ENCODE measurements at regions not wholly inside any gene's neighbourhood (a gene's known extent, or its start where the extent isn't known, plus 50 kb on each side); places are given as distances from the start of the nearest gene placed in this dataset.

DNA sequence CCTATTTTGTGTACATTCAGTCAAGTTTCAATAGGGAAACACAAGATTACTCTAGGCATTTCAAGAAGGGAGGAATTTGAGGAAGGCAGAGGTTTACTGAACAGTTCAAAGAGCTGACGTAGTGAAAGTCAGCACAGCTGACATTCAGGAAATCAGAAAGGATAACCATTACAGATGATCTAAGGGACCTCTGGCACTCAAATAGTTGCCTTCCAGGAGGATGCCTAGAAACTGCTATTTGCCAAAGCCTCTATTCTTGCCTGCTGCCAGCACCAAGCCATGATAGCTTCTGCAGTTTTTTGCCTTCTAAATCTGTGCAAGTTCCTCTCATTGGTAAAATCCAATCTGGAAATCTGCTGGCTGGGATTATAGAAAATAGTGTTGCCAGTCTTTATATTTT is 373.1 kb downstream of the CSNK1G3 start:
- DNase-seq, result no peak

DNA sequence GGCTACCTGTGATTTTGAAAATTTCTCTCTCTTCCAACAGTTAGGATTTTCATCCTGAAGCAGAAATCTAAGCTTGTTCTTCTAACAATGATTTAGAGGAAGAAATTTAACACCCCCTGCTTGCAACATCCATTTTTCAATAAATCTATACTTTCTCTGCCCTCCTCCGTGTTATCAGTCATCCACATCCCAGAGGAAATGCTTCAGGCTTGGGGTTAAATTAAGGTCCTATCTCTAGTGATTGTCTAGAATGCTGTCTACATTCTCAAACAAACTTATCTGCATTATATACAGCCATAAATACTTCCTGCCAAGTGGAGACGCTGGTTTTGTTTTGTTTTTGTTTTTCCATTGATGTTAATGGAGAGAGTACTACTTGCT is 371.0 kb downstream of the CSNK1G3 start:
- DNase-seq, result no peak

DNA sequence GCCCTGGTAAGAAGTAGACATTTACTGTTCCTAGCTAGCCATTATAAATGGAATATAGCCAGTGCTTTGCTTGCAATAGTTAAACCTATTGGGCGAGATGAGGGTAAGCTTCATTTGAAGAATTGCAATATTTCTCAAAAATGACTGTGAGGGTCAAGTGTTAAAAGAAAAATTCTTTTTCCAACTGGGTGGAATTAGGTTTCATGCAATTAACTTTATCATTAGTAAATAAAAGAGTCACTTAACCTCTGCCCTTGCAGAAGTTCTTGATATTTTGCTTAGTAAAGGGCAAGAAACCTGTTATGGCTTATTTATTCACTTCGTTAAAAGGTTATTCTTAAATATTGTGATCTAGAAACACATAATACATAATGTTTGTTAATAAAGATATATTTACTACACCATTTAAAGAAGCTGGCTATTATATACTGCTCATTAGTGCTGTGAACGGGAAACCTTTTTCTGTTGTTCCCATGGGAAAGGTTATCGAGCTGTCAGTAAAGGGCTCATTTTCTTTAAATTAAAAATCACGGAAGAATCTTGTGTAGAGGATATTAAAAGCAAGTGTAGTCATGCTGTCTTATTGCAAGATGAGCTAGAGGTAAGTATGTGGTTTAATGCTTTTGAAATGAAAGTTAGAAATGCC is 370.5 kb downstream of the CSNK1G3 start:
- DNase-seq, result no peak

DNA sequence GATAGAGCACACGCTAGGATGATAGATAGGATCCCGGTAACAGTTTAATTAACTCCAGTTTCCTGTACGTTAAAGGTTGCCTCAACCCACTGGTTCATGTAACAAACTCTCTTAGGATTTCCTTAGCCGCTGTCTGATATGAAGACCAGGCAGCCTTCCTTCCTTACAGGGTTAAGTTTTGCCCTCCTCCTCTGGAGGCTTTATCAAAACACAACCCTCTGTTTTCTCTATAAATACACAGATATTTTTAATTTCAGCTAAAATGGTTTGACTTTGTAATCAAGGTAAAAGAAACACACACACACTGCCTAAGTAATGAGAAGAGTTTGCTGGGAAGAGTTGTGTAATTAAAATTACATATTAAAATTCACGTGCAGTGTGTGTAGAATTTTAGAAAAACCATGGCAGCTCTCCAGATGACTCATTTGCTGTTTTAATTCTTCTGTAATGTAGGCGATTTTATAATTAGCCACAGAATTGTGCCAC is 369.8 kb downstream of the CSNK1G3 start:
- DNase-seq, result no peak

DNA sequence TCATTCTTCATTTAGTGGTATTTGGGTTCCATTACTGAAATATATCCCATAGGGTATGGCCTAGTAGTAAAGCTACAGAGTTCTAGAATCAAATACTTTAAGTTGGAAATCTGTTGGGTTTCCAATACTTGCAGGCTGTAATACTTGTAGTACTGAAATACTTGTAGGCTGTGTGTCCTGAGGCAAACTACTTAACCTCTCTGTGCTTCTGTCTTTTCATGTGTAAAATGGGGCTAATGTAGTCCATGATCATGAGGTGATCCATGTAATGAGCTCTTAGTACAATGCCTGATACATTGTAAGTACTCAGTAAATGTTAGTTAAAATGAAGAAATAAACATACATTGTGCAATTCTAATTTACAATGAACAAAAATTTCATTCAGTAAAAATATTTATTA is 368.9 kb downstream of the CSNK1G3 start:
- DNase-seq, result no peak

DNA sequence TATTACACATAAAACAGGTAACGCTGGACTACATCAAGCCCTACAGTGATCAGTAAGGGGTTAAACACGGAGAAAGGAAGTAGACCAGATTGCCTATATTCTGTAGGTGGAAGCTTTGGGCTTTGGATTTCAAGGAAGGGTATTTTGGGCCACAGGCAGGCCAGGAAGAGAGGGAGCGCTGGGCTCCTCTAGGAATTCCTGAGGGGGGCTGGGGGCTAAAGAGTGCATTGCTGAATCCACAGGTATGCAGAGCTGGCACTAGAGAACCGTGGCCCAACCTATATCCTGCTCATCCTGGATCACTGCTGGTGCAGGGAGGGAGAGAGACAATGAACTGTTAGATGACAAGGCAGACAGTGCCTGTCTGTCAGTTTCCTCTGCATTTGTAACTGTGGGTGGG is 367.1 kb downstream of the CSNK1G3 start:
- no peak for DNase-seq

DNA sequence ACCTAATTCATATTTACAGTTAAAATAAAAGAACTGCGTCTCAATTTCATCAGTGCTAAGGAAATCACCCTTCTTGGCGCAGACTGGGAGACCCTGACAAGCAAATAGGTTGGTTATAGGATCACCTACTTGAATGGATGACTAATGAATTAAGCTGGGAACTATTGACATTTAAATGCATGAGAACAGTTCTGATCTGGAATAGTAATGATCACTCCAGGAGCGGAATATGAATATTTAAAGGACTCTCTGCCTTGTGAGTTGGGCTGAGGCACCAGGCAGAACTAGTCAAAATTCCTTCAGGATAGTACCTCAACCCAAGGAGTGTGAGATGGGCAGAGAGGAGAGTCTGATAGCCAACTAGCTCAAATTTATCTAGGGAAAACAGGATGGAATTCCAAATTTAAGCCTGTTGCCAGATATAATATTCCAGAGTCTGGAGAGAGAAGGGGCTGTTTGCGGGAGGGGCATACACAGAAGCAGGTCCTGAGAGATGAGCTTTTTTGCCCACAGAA is 364.4 kb downstream of the CSNK1G3 start:
- DNase-seq, result no peak

DNA sequence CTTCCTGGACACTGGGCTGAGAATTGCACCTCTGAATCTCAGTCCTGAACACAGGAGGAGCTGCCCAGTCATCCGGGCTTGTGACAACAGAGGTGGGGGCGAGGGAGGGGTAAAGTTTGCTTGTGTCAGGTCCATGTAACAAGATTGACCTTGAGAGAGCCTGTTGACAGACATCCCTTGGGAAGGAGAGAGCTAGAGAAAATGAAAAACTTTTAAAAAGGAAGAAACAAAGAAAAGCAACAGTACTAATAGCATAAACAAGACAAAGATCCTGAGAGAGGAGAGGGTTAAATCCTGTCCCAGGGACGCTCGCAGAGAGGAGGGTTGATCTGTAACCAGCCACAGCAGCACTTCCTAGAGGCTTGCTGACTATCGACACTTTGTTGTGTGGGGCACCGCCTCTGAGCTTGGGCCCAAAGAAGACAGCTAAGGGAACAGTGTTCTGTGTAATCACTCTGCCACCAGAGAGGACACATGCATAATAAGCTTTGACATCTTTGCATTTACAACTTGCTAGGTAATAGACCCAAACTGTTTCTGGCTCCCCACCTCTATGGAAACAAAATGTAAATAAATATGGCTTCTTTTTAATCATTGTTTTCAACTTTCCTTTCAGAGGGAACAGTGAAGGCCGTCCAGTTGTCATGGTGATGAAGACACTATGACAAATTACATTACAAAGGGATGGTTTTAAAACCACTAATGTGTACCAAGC is 363.7 kb downstream of the CSNK1G3 start:
- no peak for DNase-seq

DNA sequence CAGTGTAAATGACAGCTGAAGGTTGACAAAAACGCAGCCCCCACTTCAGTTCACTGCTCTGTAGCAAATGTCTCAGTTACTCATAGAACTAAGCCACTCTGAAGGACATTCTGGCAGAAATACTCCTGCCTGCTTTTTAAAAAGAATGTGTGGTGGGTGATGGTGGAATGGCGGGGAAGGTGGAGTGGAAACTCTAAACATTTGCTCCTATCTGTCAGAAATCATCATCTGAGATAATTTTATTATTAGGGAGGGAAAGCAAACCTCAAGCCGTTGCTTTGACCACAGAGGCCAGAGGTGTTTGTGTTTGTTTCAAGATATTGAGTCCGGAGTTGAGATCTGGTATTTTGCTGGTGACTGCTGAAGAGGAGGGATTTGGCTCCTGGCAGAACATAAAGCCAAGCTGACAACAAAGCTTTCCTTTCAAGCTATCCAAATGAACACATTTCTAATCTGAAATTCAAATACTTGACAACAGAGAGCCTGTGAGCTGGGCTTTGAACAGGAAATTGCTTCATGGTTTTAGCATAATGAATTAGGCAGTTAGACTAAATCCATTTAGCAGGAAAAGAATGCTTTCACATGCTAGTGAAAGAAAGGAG is 362.7 kb downstream of the CSNK1G3 start:
- DNase-seq, result no peak

DNA sequence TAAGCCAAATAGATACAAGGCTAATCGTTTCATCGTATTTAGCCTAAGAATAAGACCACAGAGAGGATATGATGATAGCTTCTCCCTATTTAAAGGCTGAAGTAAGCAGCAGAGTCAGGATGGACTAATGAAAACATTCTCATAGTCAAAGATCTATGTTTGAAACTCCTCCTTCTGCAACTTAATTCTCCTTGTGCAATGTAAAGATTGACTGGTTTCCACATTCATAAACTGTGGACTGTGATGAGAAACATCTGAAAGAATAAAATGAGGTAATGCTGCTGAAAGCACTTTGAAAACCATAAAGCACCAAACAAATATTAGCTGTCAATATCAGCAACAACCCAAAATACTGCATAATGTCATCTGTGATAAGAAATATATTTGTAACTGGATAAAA is 361.9 kb downstream of the CSNK1G3 start:
- no peak for DNase-seq

DNA sequence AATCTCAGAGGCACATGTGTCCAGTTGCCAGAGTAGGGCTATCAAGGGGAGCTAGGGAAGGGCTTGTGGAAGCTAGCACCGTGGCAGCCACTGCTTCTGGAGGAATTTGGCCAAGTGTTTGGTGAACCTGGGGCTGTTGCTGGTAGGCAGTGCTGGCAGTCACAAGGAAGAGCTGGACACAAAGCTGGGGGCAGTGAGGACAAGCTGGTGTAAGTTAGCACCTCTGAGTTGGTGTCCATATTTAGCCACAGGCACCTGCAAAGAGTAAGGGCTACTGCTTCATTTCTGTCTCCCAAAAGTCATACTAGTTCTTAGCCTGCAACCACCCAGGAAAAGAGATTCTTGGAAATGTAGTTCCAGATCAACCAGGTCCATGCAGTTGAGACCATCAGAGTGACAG is 359.4 kb downstream of the CSNK1G3 start:
- DNase-seq, result no peak

DNA sequence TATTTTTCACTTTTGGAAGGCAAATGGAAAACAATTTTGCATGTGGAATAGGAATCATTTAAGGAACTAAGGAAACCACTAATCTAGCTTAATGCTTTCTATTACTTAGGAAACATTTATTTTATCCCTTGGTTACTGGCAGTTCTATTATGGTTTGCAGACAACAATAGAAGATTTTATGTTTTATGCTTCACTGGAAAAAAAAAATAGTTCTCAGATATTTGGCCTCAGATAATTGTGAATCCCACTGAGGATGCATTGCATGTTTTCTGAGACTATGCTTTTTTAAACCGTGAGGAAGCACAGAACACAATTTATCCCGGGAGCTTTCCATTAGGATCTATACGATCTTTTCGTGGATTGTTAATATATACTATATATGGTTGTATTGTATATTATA is 356.9 kb downstream of the CSNK1G3 start:
- DNase-seq, result no peak

DNA sequence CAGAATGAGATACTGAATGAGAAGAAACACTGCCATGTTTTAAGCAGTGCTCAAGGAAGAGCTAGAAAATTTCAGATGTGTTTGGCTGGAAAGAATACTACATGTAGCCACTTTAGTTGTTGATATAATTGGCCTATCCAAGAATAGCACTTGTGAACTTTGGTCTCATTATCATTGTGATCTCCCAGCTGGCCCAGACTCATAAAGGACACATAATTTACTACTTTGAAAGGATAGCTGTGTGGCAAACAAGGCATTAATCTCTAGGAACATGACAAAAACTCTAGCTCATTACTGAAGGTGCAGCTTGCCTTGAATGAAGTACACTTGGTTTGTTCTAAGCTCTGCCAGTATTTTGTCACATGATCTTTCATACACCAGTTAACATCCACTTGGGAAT is 356.3 kb downstream of the CSNK1G3 start:
- DNase-seq, result no peak

DNA sequence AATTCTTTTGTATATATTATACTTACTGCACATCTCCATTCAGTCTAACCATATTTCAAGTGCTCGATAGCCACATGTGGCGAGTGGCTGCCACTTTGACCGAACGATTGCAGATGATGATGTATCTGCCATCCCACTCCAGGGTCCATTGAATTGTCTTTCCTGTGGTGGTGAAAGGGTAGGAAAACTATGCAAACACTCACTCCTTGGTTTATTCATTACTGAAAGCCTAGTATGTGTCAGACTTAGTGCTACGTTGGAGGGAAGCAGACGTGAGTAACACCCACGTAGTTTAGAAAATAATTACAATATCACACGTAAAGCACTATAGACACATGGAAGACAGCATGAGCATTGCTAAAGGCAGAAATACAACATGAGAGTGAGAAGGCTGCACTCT is 353.7 kb downstream of the CSNK1G3 start:
- no peak for DNase-seq

DNA sequence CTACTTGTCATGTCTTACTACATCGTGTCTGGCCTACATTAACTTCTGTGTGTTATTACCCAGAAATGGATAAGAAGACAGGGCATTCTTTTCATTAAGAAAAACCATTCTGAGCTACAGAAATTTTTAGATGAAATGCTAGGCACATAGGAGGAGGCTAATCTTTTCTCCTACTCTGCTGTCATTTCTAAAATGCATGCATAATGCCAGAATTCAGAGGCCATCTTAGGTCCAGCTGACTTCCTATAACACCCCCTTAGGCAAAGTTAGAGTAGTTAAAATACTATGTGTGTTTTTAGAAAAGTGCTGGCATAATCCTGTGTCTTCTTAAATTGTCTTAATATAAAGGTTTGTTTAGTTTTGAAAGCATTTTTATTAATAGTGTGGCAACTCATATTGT is 352.6 kb downstream of the CSNK1G3 start:
- no peak for DNase-seq

DNA sequence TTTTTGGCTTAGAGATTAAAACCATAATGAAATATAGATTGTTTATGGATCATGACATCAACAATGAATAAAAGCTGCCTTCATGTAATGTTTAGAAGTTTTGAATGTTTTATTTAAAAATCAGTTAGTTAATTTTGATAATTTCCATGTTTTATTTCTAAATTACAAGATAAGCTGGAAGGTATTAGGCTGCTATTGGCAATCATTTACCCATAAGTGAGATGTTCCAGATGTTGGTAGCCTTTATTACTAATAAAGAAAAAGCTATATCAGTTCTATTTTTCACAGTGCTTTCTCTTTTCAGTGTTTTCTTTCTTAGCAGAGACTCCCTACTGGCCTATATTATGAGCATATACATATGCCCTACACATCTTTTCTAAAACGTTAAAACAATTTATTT is 347.0 kb downstream of the CSNK1G3 start:
- no peak for DNase-seq

DNA sequence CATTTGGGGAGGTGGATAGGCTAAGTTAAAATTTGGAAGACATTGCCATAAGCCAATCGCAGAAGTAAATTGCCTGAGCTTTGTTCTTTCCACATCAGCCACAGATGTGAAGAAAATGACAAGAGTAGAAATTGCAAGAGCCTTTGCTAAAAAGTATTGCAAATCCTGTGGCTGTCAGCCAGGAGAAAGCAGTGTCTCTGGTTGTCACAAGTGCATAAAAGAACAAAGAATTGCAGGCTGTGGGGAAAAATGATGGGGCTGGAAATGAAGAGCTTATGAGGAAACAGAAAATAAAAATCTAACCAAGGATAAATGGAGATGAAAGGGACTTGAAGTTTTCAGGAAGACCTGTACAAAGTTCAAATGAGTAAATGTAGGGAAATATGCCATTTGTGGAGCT is 344.8 kb downstream of the CSNK1G3 start:
- DNase-seq, result no peak

DNA sequence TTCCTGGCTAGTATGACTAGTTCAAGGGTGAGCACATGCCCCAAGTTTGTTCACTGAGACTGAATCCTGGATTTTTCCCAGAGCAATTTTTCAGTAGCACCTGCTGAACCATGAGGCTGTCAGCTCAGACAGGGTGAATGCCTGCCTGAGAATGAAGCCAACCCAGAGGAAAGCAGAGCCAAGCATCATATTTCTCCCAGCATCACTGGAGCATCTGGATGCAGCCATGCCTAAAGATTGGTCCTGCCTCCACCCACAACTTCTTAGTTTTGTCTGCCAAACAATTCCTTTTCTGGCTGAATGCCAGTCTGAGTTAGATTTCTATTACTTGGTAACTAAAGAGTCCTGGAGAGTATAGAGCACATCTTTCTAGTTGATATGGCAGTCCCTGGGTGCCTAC is 343.6 kb downstream of the CSNK1G3 start:
- DNase-seq, result no peak

DNA sequence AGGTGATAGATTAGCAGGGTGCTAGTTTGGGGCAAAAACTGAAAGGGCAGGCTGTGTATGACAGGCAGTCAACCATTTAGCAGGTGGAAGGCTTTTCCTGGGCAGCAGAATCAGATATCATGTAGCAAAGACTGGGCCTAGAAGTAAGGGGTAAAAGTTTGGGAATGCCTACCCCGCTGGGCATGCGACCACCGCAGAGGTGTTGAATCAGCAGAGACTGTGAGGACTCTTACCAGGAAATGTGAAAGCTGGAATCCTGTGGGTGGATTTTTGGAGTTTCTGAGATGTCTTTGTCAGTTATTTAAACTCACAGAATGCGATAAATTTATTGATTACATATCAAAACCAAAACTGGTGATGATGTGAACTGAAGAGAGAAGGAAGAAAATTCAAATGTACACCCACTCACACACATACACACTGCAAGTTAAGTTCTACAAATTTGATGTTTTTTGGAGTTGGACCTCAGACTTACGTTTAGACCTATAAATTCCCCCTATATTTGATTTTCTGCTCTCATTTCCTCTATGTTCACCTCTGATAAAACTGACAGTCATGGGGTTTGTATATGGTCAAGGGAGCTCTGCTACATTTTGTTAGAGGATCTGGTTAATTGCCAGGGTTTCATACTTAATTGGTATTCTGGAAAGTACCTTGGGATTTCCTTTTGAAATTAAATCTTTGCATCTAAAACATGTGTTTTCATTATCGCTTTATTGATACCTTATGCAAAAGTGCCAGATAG is 333.6 kb downstream of the CSNK1G3 start:
- DNase-seq, result no peak

DNA sequence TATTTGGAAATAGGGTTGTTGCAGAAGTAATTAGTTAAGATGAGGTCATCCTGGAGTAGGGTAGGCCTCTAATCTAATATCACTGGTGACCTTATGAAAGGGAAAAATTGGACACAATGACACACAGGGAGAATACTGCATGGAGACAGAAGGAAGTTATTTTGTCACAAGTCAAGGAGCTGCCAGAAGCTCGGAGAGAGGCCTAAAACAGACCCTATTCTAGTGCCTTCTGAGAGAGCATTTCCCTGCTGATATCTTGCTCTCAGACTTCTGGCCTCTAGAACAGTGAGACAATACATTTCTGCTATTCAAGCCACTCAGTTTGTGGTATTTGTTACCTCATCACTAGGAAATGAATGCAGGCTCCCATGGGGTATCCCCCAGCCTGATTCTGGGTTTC is 332.9 kb downstream of the CSNK1G3 start:
- DNase-seq, result no peak

DNA sequence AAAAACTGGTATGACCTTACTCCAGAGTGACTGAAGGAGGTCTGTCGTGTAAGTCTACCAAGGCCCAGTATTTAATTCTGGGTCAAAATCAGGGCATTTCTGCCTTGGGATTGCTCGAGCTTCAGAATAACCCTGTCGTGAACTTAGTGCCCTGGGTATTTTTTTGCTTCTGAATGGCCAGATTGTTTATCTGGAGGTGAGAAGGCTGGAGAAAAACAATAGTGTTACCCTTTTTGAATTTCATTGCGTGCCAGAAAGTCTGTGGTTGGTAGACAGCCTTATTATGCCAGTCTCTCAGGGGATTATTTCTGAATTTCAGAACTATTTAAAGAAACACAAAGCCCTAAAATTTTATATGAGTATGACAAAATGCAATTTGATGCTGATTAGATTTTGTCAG is 323.4 kb downstream of the CSNK1G3 start:
- DNase-seq, result no peak

DNA sequence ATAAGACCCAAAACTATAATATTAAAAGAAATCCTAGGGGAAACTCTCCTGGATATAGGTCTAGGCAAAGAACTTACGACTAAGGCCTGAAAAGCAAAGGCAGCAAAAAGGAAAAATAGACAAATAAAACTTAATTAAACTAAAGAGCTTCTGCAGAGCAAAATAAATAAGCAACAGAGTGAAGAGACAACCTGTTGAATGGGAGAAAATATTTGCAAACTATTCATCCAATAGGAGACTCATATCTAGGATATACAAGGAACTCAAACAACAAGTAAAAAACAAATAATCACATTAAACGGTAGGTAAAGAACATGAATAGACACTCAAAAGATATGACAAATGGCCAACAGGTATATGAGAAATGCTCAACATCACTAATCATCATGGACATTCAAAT is 318.6 kb downstream of the CSNK1G3 start:
- DNase-seq, result no peak

DNA sequence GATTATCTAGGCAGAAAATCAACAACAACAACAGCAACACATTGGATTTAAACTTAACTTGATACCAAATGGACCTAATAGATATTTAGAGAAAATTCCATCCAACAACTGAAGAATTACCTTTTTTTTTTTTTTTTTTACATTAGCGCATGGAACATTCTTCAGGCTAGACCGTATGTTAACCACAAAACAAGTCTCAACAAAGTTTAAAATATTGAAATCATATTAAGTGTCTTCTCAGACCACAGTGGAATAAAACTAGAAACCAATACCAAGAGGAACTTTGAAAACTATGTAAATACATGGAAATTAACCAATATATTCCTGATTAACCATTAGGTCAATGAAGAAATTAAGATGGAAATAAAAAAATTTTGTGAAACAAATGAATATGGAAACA is 315.8 kb downstream of the CSNK1G3 start:
- no peak for DNase-seq

DNA sequence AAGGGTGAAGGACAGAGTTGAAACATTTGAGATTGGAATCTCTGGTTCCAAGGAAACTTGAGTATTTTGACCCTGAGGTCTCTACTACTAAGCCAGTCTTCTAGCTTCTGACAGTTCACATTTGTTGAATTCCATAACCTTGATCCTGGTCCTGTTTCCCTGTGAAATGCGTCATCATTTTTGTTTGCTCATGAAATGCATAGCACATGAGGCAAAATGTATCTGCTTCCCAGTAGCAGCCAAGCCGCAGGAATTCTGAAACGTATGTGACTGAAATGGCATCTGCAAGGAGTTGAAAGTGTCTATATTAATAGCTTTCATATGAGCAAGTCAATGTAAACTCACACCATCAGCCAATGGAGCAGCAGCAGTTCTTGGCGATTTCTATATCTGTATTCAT is 307.9 kb downstream of the CSNK1G3 start:
- DNase-seq, result no peak
